PC-9 (cell line): ENCODE measurements at regions not wholly inside any gene's neighbourhood (a gene's known extent, or its start where the extent isn't known, plus 50 kb on each side); places are given as distances from the start of the nearest gene placed in this dataset.

Experiments
- BruUV-seq: library from RNA; stranded (reverse); fragments of 400-500 nt; replicated peaks from 2 replicates; lab custom pipeline; 2021; lab: Mats Ljungman, UMichigan
- CTCF ChIA-PET: fragments of 300-600 bp; sonication (Branson Sonifier 250); formaldehyde crosslinking; loops from one replicate; lab custom pipeline; 2022; ENCODE audit warnings: antibody characterized with exemption; lab: Charles Lee
- POLR2A ChIA-PET: fragments of 300-600 bp; sonication (Branson Sonifier 250); formaldehyde crosslinking; loops from one replicate; lab custom pipeline; 2022; ENCODE audit warnings: antibody characterized with exemption; ENCODE audit not compliant: unreplicated experiment; lab: Charles Lee
- DNase-seq, 2 experiments: peaks; one replicate each; pipeline versions ENCODE4 v3.0.0 to v3.0.0-alpha.2; 2015 to 2022; ENCODE audit warnings: mixed read lengths in 1 of 2
- H2AFZ ChIP-seq: fragments of 200-600 bp; sonication (generic); 2 replicates; pipeline ENCODE4 v1.8.1; 2017; ENCODE audit warnings: antibody characterized with exemption
- H3F3A ChIP-seq: fragments of 200-600 bp; sonication (generic); 2 replicates; pipeline ENCODE4 v1.8.1; 2017; ENCODE audit warnings: antibody characterized with exemption, mild to moderate bottlenecking, low read depth; ENCODE audit not compliant: insufficient read depth
- H3K27ac ChIP-seq: fragments of 200-600 bp; sonication (generic); 2 replicates; pipeline ENCODE4 v1.6.1; 2016; ENCODE audit warnings: mixed run types
- H3K27me3 ChIP-seq: fragments of 200-600 bp; sonication (generic); 2 replicates; pipeline ENCODE4 v1.6.1; 2016; ENCODE audit warnings: low read depth, mixed run types; ENCODE audit not compliant: insufficient read depth
- H3K36me3 ChIP-seq: fragments of 200-600 bp; sonication (generic); 2 replicates; pipeline ENCODE4 v1.6.1; 2016; ENCODE audit warnings: low read depth, mixed run types
- H3K4me1 ChIP-seq: fragments of 200-600 bp; sonication (generic); replicated peaks from 2 replicates; pipeline ENCODE4 v1.6.1; 2016; ENCODE audit warnings: mixed run types; ENCODE audit not compliant: insufficient read depth
- H3K4me2 ChIP-seq: fragments of 200-600 bp; sonication (generic); 2 replicates; pipeline ENCODE4 v1.6.1; 2017; ENCODE audit warnings: mixed run types
- H3K4me3 ChIP-seq: fragments of 200-600 bp; sonication (generic); 2 replicates; pipeline ENCODE4 v1.6.1; 2016; ENCODE audit warnings: mixed run types
- H3K79me2 ChIP-seq: fragments of 200-600 bp; sonication (generic); 2 replicates; pipeline ENCODE4 v1.6.1; 2017; ENCODE audit warnings: low read depth, mixed run types
- H3K9me2 ChIP-seq: fragments of 200-600 bp; sonication (generic); 2 replicates; pipeline ENCODE4 v1.8.1; 2017; ENCODE audit warnings: mild to moderate bottlenecking; ENCODE audit not compliant: insufficient read depth
- H3K9me3 ChIP-seq: fragments of 200-600 bp; sonication (generic); 2 replicates; pipeline ENCODE4 v1.8.1; 2016; ENCODE audit warnings: low read depth; ENCODE audit not compliant: insufficient read depth
- H4K20me1 ChIP-seq: fragments of 200-600 bp; sonication (generic); 2 replicates; pipeline ENCODE4 v1.8.1; 2017; ENCODE audit not compliant: insufficient read depth
- CTCF ChIP-seq: fragments of 200-600 bp; sonication (generic); conservative IDR thresholded peaks from 2 replicates; pipeline ENCODE4 v1.6.1; 2017; ENCODE audit warnings: mixed run types, antibody characterized with exemption, mild to moderate bottlenecking, moderate library complexity
- EZH2 ChIP-seq: fragments of 200-600 bp; sonication (generic); IDR thresholded peaks from 2 replicates; pipeline ENCODE4 v1.8.0; 2017; ENCODE audit warnings: antibody characterized with exemption, low read depth
- intact Hi-C: fragments of 100-400 bp; cut with micrococcal nuclease; formaldehyde crosslinking; loops from one replicate; pipeline ENCODE4 v1.10.0; 2022; ENCODE audit not compliant: unreplicated experiment

GRCh38 chr15:95538693-95539092 is 791.8 kb upstream of the NR2F2 start:
- Histone ChIP-seq H3K9me2 (no peaks in the 10 kb centered on the region), H3F3A (no peaks in the 10 kb centered on the region), H3K27ac (no peak overlapping the region), H3K4me3 (no peak overlapping the region), H3K9me3 (no peaks in the 10 kb centered on the region), H3K27me3 (no peaks in the 10 kb centered on the region), H3K36me3 (no peaks in the 10 kb centered on the region), H2AFZ (no peak overlapping the region), H3K4me2 (no peak overlapping the region), H3K79me2 (no peaks in the 10 kb centered on the region), H4K20me1 (no peaks in the 10 kb centered on the region), H3K4me1 (no peaks in the 10 kb centered on the region)
- ChIA-PET CTCF (no interaction called here), POLR2A (no interaction called here)
- intact Hi-C loops: no loop called here
- no peak for DNase-seq
- no TSS peak for BruUV-seq
- TF ChIP-seq CTCF: no peak
- no peak for TF ChIP-seq EZH2

- no TSS peak for BruUV-seq
- intact Hi-C loops: no loop called here
- no peaks in the 10 kb centered on the region for H3K9me2 ChIP-seq
- H3K27ac ChIP-seq: no peak overlapping the region
- H3K27me3 ChIP-seq: no peaks in the 10 kb centered on the region
- ChIA-PET POLR2A (no interaction called here), CTCF (no interaction called here)
- no peaks in the 10 kb centered on the region for H3K79me2 ChIP-seq
- no peaks in the 10 kb centered on the region for H3K9me3 ChIP-seq
- no peak for TF ChIP-seq CTCF
- no peak for TF ChIP-seq EZH2
- no peak overlapping the region for H3K4me3 ChIP-seq
- H3K4me2 ChIP-seq: no peak overlapping the region
- H3K36me3 ChIP-seq: no peaks in the 10 kb centered on the region
- H2AFZ ChIP-seq: no peak overlapping the region
- no peaks in the 10 kb centered on the region for H3K4me1 ChIP-seq
- H3F3A ChIP-seq: no peaks in the 10 kb centered on the region
- no peaks in the 10 kb centered on the region for H4K20me1 ChIP-seq
- DNase-seq: no peak
Measured at GRCh38 chr15:95541301-95541700, 789.2 kb upstream of the NR2F2 start.

GRCh38 chr15:95549168-95549738 is 781.2 kb upstream of the NR2F2 start:
- H3K9me3 ChIP-seq: no peaks in the 10 kb centered on the region
- H3K4me3 ChIP-seq: no peak overlapping the region
- no peaks in the 10 kb centered on the region for H3K9me2 ChIP-seq
- ChIA-PET POLR2A (no interaction called here), CTCF (no interaction called here)
- no peaks in the 10 kb centered on the region for H4K20me1 ChIP-seq
- H3K4me2 ChIP-seq: no peak overlapping the region
- H3K27me3 ChIP-seq: no peaks in the 10 kb centered on the region
- no peaks in the 10 kb centered on the region for H3F3A ChIP-seq
- no peak for TF ChIP-seq EZH2
- no peak for TF ChIP-seq CTCF
- H3K4me1 ChIP-seq: no peaks in the 10 kb centered on the region
- intact Hi-C loops: no loop called here
- DNase-seq: no peak
- no TSS peak for BruUV-seq
- no peak overlapping the region for H3K27ac ChIP-seq
- no peak overlapping the region for H2AFZ ChIP-seq
- H3K36me3 ChIP-seq: no peaks in the 10 kb centered on the region
- H3K79me2 ChIP-seq: no peaks in the 10 kb centered on the region
